ENCODE measurements at regions not wholly inside any gene's neighbourhood (a gene's known extent, or its start where the extent isn't known, plus 50 kb on each side); places are given as distances from the start of the nearest gene placed in this dataset.
"Not testable (repeated sequence)": the region's sequence is repeated elsewhere in the genome, so short reads cannot be mapped to it uniquely, and the experiment has no call there.

DNA sequence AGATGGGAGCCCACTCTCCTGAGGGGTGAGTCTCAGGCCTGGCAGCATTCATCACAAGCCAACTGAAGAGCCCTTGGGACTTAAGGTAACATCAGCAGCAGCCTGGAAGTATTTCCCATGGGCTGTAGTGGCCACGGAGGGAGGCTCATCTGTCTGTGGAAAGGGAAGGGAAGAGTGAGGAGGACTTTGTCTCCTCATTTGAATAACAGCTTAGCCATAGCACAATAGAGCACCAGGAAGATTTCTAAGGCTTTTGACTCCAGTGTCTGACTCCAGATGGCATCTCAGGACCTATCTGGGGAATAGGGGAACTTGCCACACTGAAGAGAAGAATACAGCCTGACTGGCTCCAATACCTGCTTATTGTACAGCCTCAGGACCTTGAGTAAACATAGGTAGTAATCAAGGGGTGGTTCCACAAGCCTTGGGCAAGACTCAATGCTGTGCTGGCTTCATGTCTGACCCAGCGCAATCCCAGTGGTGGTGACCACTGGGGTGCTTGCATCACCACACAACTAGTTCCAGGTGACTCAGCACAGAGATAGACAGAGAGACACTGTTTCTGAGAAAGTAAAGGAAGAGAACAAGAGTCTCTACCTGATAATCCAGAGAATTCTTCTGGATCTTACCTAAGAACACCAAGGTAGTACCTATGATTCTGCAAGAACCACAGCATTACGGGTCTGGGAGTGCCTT is 510.5 kb upstream of the CCDC179 start:
- no peak for DNase-seq

DNA sequence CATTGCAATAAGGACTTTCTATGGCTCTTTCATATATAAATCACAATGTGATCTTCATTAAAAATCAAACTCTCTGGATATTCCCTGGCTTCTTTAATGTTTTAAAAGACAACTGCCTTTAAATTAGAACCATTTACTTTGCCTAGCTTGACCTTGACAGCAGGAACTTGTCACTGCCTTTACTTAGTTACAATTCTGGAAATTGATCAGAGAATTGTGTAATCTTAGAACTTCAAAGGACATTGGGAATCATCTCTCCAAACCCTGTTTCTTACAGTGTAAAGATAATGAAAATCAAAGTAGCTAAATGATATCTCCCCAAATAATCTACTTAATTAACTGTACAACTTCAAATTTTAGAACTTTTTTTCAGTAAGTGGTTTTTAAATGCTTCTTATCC is 517.6 kb upstream of the CCDC179 start:
- no peak for DNase-seq

DNA sequence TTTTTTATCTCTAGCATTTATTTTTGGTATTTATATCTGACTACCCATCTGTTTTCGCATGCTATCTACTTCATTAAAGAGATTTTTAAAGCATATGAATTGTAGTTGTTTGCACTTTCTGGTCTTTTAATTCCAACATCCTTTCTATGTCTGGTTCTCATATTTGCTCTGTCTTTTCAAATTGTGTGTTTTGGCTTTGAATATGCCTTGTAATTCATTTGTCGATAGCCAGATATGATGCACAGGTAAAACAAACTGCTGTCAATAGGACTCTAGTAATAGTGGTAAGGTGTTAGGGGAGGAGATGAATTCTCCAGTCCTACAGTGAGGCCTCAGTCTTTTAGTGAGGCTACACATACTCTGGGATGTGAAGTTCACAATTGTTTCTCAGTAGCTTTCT is 530.8 kb upstream of the CCDC179 start:
- no peak for DNase-seq

DNA sequence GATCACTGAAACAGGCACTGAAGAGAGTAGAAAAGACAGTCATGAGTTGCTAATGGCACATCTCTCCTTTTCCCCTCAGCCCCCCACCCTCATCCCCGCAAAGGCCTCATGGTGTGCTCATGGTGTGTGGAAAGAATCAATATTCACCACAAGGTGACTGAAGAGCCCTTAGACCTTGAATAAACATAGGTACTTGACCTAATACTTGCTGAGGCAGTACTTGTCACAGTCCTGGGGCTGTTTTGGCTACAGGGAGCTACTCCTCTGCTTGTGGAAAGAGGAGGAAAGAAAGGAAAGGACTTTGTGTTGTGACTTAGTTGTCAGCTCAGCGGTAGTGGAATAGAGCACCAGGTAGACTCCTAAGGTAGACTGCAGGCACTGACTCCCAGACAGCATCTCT is 537.8 kb upstream of the CCDC179 start:
- no peak for DNase-seq

DNA sequence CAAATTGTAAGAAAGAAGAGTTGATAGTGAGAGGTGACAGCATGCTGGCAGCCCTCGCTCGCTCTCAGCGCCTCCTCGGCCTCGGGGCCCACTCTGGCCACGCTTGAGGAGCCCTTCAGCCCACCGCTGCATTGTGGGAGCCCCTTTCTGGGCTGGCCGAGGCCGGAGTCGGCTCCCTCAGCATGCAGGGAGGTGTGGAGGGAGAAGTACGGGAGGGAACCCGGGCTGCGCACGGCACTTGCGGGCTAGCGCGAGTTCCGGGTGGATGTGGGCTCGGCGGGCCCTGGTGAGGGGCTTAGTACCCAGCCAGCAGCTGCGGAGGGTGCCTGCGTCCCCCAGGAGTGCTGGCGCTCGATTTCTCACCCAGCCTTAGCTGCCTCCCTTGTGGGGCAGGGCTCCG is 539.7 kb upstream of the CCDC179 start:
- no peak for DNase-seq

DNA sequence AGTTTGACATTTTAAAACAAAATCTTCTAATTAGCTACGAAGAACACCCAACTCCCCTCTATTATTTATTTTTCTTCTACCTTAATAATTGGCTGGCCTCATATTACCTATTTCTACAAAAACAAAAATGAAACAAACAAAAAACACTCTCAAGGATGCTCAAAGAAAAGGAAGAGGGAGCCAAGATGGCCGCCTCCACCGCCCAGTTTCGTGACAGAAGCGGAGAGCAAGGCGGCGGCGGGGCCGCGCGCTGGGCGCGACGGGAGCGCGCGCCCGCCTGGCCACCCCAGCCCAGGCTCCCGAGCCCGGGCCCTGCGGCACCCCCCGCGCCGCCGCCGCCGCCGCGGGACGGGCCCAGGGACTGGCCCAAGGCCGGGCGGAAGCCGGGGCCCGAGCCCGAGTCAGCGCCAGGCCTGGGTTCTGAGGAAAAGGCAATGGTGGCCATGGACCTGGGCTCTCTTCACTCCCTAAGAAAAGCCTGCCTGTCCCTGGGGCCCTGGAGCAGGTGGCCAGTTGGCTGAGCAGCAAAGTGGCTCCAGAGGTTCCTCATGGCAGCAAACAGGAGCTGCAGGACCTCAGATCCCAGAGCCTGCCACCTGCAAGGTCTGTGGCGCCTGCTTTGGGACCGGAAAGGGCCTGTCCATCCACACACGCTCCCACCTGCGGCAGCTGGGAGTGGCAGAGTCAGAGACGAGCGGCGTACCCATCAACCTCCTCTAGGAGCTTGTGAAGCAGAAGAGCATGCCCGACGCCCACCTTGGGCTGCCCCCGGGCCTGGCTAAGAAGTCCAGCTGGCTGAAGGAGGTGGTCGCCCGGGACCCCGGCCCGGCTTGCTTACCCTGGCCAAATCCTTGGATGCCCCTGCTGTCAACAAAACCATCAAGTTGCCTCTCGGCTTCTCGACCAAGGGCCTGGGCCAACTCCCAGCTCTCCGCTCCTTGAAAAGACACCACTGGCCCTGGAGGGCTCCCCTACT is 543.2 kb upstream of the CCDC179 start:
- no peak for DNase-seq

DNA sequence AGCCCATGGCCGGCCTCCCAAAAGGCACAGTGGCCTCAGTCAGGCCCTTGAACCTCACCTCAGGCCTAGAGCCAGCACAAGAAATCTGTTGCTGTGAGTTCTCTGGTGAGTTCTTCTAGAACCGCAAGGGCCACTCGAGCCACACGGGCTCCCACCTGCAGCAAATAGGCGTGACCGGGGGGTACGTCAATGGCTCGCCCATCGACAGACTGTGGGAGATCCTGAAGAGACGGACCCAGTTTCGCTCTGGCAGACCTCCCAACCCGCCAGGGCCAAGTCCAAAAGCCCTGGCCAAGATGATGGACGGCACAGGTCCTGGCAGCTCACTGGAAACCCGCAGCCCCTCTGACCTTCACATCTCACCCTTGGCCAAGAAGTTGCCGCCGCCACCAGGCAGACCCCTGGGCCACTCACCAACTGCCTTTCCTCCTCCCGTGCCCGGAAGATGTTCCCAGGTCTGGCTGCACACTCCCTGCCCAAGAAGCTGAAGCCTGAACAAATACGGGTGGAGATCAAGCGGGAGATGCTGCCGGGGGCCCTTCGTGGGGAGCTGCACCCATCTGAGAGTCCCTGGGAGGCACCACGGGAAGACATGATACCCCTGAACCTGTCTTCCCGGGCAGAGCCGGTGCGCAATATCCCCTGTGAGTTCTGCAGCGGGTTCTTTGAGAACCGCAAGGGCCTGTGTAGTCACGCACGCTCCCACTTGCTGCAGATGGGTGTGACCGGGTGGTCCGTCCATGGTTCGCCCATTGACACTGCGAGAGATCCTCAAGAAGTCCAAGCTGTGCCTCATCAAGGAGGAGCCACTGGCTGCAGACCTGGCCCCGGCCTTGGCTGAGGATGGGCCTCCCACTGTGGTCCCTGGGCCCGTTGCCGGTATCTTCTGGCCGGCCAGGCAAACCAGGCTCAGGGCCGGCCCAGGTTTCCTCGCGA is 544.2 kb upstream of the CCDC179 start:
- DNase-seq: no peak

DNA sequence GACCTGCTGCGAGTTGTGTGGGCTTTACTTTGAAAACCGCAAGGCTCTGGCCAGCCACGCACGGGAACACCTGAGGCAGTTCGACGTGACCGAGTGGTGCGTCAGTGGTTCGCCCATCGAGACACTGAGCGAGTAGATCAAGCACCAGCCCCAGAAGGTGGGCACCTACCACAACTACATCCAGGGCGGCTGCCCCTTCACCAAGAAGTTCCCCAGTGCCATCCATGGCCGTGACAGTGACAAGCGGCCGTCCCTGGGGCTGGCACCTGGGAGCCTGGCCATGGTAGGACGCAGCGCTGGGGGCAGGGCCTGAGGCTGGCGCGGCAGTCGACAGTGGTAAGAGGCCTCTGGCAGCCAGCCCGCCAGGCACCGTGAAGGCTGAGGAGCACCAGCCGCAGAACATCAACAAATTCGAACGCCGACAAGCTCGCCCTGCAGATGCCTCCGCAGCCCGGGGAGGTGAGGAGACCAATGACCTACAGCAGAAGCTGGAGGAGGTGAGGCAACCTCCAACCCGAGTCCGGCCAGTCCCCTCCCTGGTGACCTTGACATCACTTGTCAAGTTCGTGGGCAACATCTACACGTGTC is 545.2 kb upstream of the CCDC179 start:
- no peak for DNase-seq

DNA sequence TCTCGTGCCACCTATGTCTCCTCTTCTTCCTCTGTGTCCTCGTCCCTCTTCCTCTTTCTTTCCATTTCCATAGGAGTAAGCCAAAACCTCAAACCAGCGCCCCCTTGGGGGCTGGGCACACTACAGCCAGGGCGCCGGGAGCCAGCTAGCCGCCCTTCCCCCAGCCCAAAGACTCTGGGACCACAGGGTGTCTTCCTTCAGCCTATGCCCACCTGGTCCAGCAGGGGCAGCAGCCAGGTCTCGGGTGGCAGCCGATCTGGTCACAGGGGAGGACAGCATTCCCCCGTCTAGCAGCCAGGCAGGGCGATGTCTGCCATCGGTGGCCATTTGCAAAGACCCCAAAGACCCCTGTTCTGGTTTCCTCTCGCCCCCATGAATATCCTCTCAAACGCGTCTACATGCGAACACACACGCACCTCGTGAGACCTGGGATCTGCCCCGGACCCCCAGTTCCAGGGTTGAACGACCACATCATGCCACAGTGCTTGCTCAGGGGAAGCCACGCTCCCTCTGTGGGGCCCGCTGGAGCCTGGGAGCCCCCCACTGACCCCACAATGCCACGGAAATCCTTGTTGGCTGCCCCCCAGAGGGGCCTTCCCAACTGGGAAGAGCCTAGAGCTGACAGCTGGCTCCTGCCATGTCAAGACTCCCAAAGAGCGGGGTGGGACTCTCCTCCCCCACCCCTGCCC is 546.0 kb upstream of the CCDC179 start:
- no peak for DNase-seq

DNA sequence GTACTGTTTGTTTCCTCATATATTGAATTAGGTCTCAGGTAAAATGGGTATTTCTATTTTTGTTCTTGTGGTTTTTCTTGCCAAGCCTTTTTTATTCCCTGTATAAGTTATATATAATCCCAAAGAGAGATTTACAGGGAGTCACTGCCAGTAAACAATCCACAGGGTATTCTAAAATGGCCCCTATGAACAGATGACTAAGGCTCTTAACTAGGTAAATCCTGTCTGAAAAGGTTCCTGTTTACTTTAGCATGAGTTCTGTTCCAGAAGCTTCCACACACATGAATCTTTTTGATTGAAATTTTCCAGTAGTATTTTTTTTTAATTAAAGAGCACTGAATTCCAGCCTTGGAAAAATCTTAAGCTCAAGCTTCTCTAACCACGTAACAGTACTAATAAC is 552.8 kb upstream of the CCDC179 start:
- DNase-seq: no peak

DNA sequence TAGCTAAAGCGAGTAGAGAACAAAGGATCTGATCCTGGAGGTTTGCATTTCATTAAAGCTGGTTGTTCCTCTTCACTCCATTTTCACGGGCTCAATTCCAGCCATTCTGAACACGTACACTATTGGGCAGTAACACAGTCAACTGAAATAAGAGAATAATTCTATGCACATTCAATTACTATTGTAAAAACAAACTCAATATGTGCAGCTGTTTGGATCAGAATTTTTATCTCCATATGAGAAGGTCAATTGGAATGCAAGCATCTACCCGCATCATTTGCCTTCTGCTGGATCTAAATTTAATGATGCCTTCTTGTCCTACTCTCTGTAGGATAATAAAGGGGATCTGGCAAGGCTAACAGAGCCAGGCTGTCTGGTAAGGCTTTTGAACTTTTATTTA is 562.8 kb upstream of the CCDC179 start:
- DNase-seq: no peak

DNA sequence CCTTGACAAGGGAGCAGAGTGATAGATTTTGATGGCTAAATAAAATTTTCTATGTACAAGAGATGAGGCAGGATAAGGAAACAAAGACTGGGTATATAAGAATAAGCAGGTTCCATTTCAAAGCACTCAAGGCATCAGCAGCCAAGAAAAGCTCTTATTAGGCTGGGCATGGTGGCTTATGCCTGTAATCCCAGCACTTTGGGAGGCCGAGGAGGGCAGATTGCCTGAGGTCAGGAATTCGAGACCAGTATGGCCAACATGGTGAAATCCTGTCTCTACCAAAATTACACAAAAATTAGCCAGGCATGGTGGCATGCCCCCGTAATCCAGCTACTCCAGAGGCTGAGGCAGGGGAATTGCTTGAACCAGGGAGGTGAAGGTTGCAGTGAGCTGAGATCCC is 563.4 kb upstream of the CCDC179 start:
- DNase-seq: no peak

DNA sequence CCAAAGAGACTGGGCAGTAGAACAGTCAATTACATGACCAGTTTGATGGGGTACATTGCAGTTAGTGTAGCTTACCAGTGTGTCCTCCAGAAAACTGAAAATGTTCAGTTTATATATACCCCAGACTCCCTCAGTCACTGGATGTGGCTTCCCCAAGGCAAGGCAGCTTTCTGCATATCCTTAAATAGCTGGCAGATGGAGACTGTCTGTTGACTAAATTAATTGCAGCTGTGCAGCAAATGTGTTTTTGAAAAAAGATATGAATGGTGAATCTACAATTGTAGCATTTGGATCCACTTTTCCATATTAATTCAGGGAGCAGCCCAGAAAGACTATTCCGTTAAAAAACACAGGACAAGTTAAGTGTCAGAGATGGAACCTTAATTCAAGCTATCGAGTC is 565.1 kb upstream of the CCDC179 start:
- no peak for DNase-seq

DNA sequence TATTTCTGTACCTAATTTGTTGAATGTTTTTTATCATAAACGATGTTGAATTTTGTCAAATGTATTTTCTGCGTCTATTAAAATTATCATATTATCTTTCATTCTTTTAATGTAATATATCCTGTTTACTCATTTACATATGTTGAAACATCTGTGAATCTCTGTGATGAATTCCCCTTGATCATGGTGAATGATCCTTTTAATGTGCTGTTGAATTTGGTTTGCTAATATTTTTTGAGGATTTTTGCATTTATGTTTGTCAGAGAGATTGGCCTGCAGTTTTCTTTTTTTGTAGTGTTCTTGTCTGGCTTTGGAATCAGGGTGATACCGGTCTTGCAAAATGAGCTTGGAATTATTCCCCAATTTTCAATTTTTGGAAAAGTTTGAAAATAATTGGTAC is 569.3 kb upstream of the CCDC179 start:
- DNase-seq: no peak

DNA sequence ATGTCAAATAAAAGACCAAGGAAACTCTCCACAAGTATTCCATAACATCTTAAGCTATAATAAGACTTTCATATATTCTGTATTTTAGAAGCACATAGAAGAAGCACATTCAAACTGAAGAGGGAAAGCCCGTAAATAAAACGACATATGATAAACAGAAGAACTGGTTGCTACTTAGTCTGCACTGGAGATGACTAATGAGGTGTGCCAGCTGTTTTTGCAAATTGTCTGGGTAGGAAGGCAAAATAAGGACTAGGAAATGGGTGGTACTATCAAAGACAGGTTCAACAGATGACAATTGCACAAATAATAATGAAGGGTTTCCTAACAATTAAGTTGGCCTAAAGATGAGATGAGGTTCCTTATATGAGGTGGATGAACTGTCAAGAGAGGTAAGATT is 593.2 kb upstream of the CCDC179 start:
- no peak for DNase-seq

DNA sequence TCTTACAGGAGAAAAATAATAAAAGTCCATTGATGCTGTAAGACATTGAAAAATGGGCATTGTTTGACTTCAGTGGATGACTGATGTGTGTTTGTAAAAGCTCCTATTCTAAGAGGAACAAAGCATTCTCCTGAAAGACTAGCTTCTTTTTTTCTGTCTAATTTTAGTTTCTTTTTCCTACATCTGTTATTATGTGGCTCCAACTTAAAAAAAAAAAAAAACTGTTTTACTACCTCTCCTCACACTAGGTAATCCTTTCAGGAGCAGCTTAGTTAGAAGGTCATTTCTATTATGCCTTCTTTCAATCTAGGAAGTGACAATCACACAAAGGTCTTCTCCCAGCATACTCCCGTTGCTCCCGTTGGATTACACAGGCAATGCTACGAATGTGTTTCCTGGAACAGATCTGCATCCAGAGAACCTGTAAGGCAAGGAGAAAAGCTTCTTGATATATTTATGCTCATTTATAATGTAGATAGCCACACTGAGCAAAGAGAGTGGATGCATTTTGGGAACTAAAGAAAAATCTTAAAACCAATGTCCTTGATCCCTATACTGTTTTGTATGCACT is 595.1 kb upstream of the CCDC179 start:
- DNase-seq: no peak

DNA sequence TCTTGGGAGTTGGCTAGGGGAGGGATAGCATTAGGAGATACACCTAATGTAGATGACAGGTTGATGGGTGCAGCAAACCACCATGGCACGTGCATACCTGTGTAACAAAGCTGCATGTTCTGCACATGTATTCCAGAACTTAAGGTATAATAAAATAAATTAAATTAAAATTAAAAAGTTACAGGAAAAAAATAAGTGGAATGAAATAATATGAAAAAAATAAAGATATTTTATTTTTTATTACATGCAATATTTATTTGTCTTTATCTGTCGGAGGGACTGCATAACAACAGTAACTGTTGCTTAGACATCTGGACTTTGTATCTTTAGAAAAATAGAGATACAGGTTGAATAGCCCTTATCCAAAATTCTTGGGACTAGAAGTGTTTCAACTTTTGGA is 597.4 kb upstream of the CCDC179 start:
- no peak for DNase-seq

DNA sequence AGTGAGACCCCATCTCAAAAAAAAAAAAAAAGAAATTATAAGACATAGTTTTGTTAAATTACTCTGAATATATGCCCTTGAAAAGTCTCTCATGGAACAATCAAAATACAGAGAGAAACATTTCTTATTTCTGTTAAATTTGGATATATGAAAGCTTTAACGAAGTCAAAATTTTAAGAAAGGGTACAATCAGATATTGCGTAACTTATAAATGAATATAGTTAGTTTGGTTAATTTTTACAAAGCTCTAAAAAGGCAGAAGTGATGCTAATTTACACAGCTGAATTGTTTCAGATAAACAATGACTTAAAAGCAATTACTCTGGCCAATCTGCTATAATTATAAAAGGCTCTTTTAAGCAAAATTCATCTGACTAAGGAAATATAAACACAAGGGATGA is 611.6 kb upstream of the CCDC179 start:
- DNase-seq: no peak

DNA sequence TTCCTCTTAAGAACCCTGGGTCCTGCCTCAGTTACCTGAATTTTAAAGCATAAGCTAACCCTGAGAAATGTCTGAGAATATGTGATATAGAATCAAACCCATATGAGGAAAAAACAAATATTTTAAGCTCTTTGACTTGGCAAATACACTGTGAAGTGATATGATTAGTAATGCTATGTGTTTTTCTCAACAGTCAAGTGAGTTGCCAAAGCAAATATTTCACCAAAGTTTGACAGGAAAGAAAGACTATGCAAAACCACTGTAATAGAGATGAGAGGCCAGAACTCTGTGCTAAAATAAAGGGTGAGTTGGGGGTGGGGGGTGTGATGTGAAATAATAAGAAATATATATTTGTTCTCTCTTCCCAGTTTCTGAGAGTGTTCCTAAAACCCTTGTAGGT is 613.5 kb upstream of the CCDC179 start:
- no peak for DNase-seq

DNA sequence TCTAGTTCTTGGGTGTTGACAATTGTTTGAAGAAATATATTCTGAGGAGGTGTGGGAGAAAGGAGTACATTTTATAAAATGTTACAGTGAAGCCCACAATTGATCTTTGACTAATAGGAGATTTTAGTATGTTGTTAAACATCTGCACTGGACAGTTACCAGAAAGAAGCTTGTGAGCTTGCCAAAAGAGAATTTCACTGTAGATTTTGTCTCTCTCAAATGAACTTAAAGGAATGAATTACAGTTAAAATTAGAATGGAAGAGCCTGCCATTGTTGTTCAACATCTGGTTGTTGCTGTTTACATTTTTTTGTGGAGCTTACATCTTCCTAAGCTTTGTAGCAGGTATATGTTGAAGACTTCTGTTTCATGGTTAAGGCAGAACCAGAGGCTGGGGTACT is 620.5 kb upstream of the CCDC179 start:
- DNase-seq: no peak

DNA sequence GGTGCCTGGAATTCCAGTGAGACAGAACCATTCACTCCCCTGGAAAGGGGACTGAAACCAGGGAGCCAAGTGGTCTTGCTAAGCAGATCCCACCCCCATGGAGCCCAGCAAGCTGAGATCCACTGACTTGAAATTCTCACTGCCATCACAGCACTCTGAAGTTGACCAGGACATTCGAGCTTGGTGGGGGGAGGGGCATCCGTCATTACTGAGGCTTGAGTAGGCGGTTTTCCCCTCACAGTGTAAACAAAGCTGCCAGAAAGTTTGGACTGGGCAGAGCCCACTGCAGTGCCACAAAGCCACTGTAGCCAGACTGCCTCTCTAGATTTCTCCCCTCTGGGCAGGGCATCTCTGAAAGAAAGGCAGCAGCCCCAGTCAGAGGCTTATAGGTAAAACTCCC is 623.9 kb upstream of the CCDC179 start:
- not testable (repeated sequence) for DNase-seq

DNA sequence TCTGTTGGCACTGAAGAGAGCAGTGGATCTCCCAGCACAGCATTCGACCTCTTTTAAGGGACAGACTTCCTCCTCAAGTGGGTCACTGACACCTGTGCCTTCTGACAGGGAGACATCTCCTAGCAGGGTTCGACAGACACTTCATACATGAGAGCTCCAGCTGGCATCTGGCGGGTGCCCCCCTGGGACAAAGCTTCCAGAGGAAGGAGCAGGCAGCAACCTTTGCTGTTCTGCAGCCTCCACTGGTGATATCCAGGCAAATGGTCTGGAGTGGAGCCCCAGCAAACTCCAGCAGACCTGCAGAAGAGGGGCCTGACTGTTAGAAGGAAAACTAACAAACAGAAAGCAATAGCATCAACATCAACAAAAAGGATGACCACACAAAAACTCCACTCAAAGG is 624.3 kb upstream of the CCDC179 start:
- DNase-seq: not testable (repeated sequence)
